Neural cell (in vitro differentiated cells): ENCODE measurements at regions not wholly inside any gene's neighbourhood (a gene's known extent, or its start where the extent isn't known, plus 50 kb on each side); places are given as distances from the start of the nearest gene placed in this dataset.

ENCODE experiments used
- POLR2AphosphoS5 ChIP-seq: IDR thresholded peaks from 2 replicates; pipeline ENCODE4 v1.6.1; 2012
- RAD21 ChIP-seq: fragments of 450-650 bp; conservative IDR thresholded peaks from 2 replicates; pipeline ENCODE4 v1.6.1; 2014; ENCODE audit warnings: antibody characterized with exemption, mild to moderate bottlenecking, moderate library complexity
- TF ChIP-seq, protein P1 (sequence below): fragments of 450-650 bp; IDR thresholded peaks from 2 replicates; pipeline ENCODE4 v1.5.1; 2014; ENCODE audit warnings: antibody characterized with exemption, mild to moderate bottlenecking, moderate library complexity; ENCODE audit not compliant: poor library complexity, severe bottlenecking

GRCh38 chr2:240305369-240305962, 130.0 kb upstream of the GPC1 start:
- TF ChIP-seq, protein P1, sequence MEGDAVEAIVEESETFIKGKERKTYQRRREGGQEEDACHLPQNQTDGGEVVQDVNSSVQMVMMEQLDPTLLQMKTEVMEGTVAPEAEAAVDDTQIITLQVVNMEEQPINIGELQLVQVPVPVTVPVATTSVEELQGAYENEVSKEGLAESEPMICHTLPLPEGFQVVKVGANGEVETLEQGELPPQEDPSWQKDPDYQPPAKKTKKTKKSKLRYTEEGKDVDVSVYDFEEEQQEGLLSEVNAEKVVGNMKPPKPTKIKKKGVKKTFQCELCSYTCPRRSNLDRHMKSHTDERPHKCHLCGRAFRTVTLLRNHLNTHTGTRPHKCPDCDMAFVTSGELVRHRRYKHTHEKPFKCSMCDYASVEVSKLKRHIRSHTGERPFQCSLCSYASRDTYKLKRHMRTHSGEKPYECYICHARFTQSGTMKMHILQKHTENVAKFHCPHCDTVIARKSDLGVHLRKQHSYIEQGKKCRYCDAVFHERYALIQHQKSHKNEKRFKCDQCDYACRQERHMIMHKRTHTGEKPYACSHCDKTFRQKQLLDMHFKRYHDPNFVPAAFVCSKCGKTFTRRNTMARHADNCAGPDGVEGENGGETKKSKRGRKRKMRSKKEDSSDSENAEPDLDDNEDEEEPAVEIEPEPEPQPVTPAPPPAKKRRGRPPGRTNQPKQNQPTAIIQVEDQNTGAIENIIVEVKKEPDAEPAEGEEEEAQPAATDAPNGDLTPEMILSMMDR = no peak
- TF ChIP-seq RAD21 (no peak), POLR2AphosphoS5 (no peak)
